ENCODE measurements at regions not wholly inside any gene's neighbourhood (a gene's known extent, or its start where the extent isn't known, plus 50 kb on each side); places are given as distances from the start of the nearest gene placed in this dataset.

DNA sequence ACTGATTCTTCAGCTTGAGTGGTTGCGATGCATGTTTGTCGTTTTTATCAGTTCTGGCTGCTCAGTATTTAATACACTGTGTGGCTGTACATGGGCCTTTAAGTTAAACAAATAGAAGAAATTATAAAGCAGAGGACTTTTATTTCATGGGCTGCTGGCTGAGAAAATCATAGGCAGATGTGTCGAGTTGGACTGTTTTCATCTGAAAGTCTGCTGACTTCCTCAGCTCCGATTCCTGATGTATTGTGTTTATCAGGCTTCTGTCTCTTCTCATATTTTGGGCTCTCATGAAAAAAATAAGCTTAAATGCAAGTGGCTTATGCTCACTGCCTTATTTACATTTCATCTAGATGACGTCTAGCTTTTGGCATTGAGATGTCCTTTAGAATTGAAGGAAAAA lies 129.5 kb upstream of the GGTLC1 start:
- H3K9me3 ChIP-seq (ENCODE audit: control insufficient read depth in 1 of 2, insufficient read depth in 1 of 2, low read length in 2 of 2), result no peaks in the 10 kb centered on the region
- ChIA-PET POLR2A (no interaction called here), CTCF (no interaction called here)
- H3K27me3 ChIP-seq (ENCODE audit: control insufficient read depth in 1 of 2, insufficient read depth in 2 of 2, low read length in 2 of 2), result no peaks in the 10 kb centered on the region
- DNase-seq (no peak), ATAC-seq (ENCODE audit: poor library complexity) (no peak)
- H3K27ac ChIP-seq (ENCODE audit: low read depth in 1 of 2, low read length in 2 of 2), result no peak overlapping the region
- H3K4me1 Mint-ChIP-seq (ENCODE audit: low read depth), result no peaks in the 10 kb centered on the region
- no peaks in the 10 kb centered on the region for H3K9me3 Mint-ChIP-seq
- no peak for TF ChIP-seq CTCF (IDR thresholded peaks at IDR 0.05)
- peaks cover 5% of the 10 kb centered on the region for H3K27me3 Mint-ChIP-seq
- no peaks in the 10 kb centered on the region for H3K36me3 Mint-ChIP-seq (ENCODE audit: low read depth)
- intact Hi-C loops (cut with DNase I, micrococcal nuclease), result no loop called here
- no peaks in the 10 kb centered on the region for H3K4me1 ChIP-seq (ENCODE audit: insufficient read depth, low read length)
- no peak overlapping the region for H3K27ac Mint-ChIP-seq
- H3K4me3 Mint-ChIP-seq, result no peak overlapping the region
- no peaks in the 10 kb centered on the region for H3K36me3 ChIP-seq (ENCODE audit: insufficient read depth, low read length)
- no peak overlapping the region for H3K4me3 ChIP-seq (ENCODE audit: low read length)

DNA sequence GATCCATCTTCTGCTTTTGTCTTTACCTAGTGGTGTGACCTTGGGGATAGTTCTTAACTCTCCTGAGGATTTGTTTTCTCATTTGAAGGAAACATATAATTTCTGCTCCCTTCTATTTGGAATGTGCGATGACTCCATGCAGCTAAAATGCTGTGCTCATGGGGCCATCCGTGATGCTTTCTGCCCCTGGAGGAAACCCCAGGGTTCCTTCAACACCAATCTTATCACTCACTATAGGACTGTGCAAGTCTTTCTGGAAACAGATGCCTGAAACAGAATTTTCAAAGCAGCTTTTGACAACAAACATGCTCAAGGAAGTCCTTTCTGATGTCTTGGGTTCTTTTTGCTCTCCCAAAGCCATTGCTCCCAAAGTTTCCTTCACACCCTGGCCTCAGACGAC lies 128.8 kb upstream of the GGTLC1 start:
- CTCF ChIA-PET, result no interaction called here
- Mint-ChIP-seq H3K27me3 (peaks cover 5% of the 10 kb centered on the region), H3K27ac (no peak overlapping the region)

DNA sequence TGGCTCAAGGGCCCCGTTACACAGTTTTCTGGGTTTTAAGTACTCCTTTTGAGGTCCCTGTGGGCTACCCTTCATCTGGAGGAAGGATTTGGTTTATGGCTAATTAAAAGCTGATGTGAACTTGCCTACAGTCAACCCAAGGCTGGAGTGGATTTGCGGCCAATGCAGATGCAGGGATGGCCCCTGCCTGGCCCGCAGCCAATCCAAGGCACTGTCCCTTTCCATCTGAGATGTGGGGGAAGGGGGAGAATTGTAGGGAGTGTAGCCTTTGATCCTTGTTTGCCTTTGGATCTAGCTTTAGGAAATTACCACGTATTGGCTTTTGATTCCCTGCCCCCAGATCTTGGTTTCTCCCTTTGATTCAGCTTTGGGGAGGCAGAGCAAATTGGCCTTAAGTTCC lies 128.0 kb upstream of the GGTLC1 start:
- Mint-ChIP-seq H3K4me3 (no peak overlapping the region), H3K36me3 (ENCODE audit: low read depth) (no peaks in the 10 kb centered on the region), H3K27ac (no peak overlapping the region), H3K9me3 (no peaks in the 10 kb centered on the region), H3K27me3 (peaks cover 5% of the 10 kb centered on the region), H3K4me1 (ENCODE audit: low read depth) (no peaks in the 10 kb centered on the region)
- Histone ChIP-seq H3K27ac (ENCODE audit: low read depth in 1 of 2, low read length in 2 of 2) (no peak overlapping the region), H3K36me3 (ENCODE audit: insufficient read depth, low read length) (no peaks in the 10 kb centered on the region), H3K27me3 (ENCODE audit: control insufficient read depth in 1 of 2, insufficient read depth in 2 of 2, low read length in 2 of 2) (no peaks in the 10 kb centered on the region), H3K4me3 (ENCODE audit: low read length) (no peak overlapping the region), H3K9me3 (ENCODE audit: control insufficient read depth in 1 of 2, insufficient read depth in 1 of 2, low read length in 2 of 2) (no peaks in the 10 kb centered on the region), H3K4me1 (ENCODE audit: insufficient read depth, low read length) (no peaks in the 10 kb centered on the region)
- CTCF ChIA-PET, result no interaction called here
- ATAC-seq (ENCODE audit: poor library complexity) (no peak), DNase-seq (no peak)
- intact Hi-C loops (cut with DNase I, micrococcal nuclease), result no loop called here
- TF ChIP-seq CTCF (IDR thresholded peaks at IDR 0.05), result no peak
- POLR2A ChIA-PET, result interaction anchor here (1.3 kb wide), 1 partner anchor 84 kb away, joined by 3 read pairs; no protein-coding TSS in a partner anchor

More for the DNA sequence above, 128.8 kb upstream of the GGTLC1 start:
- Histone ChIP-seq H3K27me3 (ENCODE audit: control insufficient read depth in 1 of 2, insufficient read depth in 2 of 2, low read length in 2 of 2) (no peaks in the 10 kb centered on the region), H3K4me1 (ENCODE audit: insufficient read depth, low read length) (no peaks in the 10 kb centered on the region), H3K27ac (ENCODE audit: low read depth in 1 of 2, low read length in 2 of 2) (no peak overlapping the region), H3K9me3 (ENCODE audit: control insufficient read depth in 1 of 2, insufficient read depth in 1 of 2, low read length in 2 of 2) (no peaks in the 10 kb centered on the region), H3K36me3 (ENCODE audit: insufficient read depth, low read length) (no peaks in the 10 kb centered on the region), H3K4me3 (ENCODE audit: low read length) (no peak overlapping the region)
- ATAC-seq (ENCODE audit: poor library complexity), result no peak
- Mint-ChIP-seq H3K4me1 (ENCODE audit: low read depth) (no peaks in the 10 kb centered on the region), H3K9me3 (no peaks in the 10 kb centered on the region), H3K4me3 (no peak overlapping the region), H3K36me3 (ENCODE audit: low read depth) (no peaks in the 10 kb centered on the region)
- POLR2A ChIA-PET, result interaction anchor here (1.3 kb wide), 1 partner anchor 85 kb away, joined by 3 read pairs; no protein-coding TSS in a partner anchor
- TF ChIP-seq CTCF (IDR thresholded peaks at IDR 0.05), result no peak
- intact Hi-C loops (cut with DNase I, micrococcal nuclease), result no loop called here
- DNase-seq, result no peak

All from CD4-positive, alpha-beta T cell (primary cell).